Liver (tissue), 8 donors: ENCODE measurements at regions not wholly inside any gene's neighbourhood (a gene's known extent, or its start where the extent isn't known, plus 50 kb on each side); places are given as distances from the start of the nearest gene placed in this dataset.

Experiments
- DNase-seq: peaks from one replicate; pipeline ENCODE4 v3.0.0-alpha.2; 2017; ENCODE audit warnings: low spot score
- H3K27ac ChIP-seq, 2 donors: one replicate each; pipeline ENCODE4 v1.7.0; 2013; ENCODE audit warnings: inconsistent platforms in 2 of 2, low read length in 2 of 2, control low read depth in 1 of 2, low read depth in 1 of 2, mild to moderate bottlenecking in 1 of 2
- H3K27me3 ChIP-seq, 4 donors: one replicate each; pipeline versions ENCODE4 v1.6.1 to v1.7.0; 2013; ENCODE audit warnings: low read length in 3 of 4, inconsistent platforms in 1 of 4, mild to moderate bottlenecking in 1 of 4, moderate library complexity in 1 of 4; ENCODE audit not compliant: control insufficient read depth in 4 of 4, insufficient read depth in 4 of 4
- H3K36me3 ChIP-seq, 4 donors: one replicate each; pipeline versions ENCODE4 v1.6.1 to v1.7.0; 2013; ENCODE audit warnings: low read length in 3 of 4, mild to moderate bottlenecking in 3 of 4, low read depth in 1 of 4, moderate library complexity in 1 of 4; ENCODE audit not compliant: control insufficient read depth in 4 of 4, insufficient read depth in 3 of 4
- H3K4me1 ChIP-seq, 4 donors: one replicate each; pipeline versions ENCODE4 v1.6.1 to v1.7.0; 2013; ENCODE audit warnings: low read length in 3 of 4, mild to moderate bottlenecking in 3 of 4, moderate library complexity in 1 of 4; ENCODE audit not compliant: control insufficient read depth in 4 of 4, insufficient read depth in 4 of 4
- H3K4me3 ChIP-seq, 3 donors: one replicate each; pipeline versions ENCODE4 v1.6.1 to v1.7.0; 2013; ENCODE audit warnings: low read length in 3 of 3, control low read depth in 1 of 3, low read depth in 1 of 3, mild to moderate bottlenecking in 1 of 3
- H3K9ac ChIP-seq, 2 donors: one replicate each; pipeline ENCODE4 v1.7.0; 2013; ENCODE audit warnings: low read length in 2 of 2, mild to moderate bottlenecking in 2 of 2, moderate library complexity in 2 of 2, control low read depth in 1 of 2, low read depth in 1 of 2
- H3K9me3 ChIP-seq, 4 donors: one replicate each; pipeline versions ENCODE4 v1.6.1 to v1.7.0; 2013; ENCODE audit warnings: low read length in 3 of 4; ENCODE audit not compliant: control insufficient read depth in 4 of 4
- CTCF ChIP-seq: fragments of 150-350 bp; IDR thresholded peaks from 2 replicates; pipeline ENCODE4 v1.5.1; 2017; ENCODE audit warnings: improper control_type of control experiment, low read depth, low read length; ENCODE audit not compliant: missing input control
- EGR1 ChIP-seq, 2 donors: IDR thresholded peaks; 2 replicates each; pipeline ENCODE4 v1.6.1; 2016 to 2018; ENCODE audit warnings: antibody characterized with exemption in 2 of 2, low read depth in 2 of 2
- FOXA1 ChIP-seq: IDR thresholded peaks from 2 replicates; pipeline ENCODE4 v1.6.1; 2016; ENCODE audit warnings: antibody characterized with exemption
- FOXA2 ChIP-seq: IDR thresholded peaks from 2 replicates; pipeline ENCODE4 v1.6.1; 2016; ENCODE audit warnings: antibody characterized with exemption
- HNF4A ChIP-seq, 2 donors: conservative IDR thresholded peaks; 2 replicates each; pipeline ENCODE4 v1.6.1; 2016; ENCODE audit warnings: antibody characterized with exemption in 2 of 2, mild to moderate bottlenecking in 2 of 2
- HNF4G ChIP-seq: IDR thresholded peaks from 2 replicates; pipeline ENCODE4 v1.6.1; 2016; ENCODE audit warnings: antibody characterized with exemption
- JUND ChIP-seq, 2 donors: IDR thresholded peaks; 2 replicates each; pipeline ENCODE4 v1.6.1; 2016; ENCODE audit warnings: antibody characterized with exemption in 2 of 2
- NR2F2 ChIP-seq: IDR thresholded peaks from 2 replicates; pipeline ENCODE4 v1.6.1; 2016; ENCODE audit warnings: antibody characterized with exemption
- RAD21 ChIP-seq, 2 donors: IDR thresholded peaks; 2 replicates each; pipeline ENCODE4 v1.6.1; 2016; ENCODE audit warnings: antibody characterized with exemption in 2 of 2, mild to moderate bottlenecking in 2 of 2
- RXRA ChIP-seq, 2 donors: IDR thresholded peaks; 2 replicates each; pipeline ENCODE4 v1.6.1; 2017 to 2018; ENCODE audit warnings: antibody characterized with exemption in 2 of 2, mild to moderate bottlenecking in 1 of 2
- SP1 ChIP-seq: IDR thresholded peaks from 2 replicates; pipeline ENCODE4 v1.6.1; 2018; ENCODE audit warnings: antibody characterized with exemption, mild to moderate bottlenecking
- TAF1 ChIP-seq: conservative IDR thresholded peaks from 2 replicates; pipeline ENCODE4 v1.6.1; 2016; ENCODE audit warnings: antibody characterized with exemption, mild to moderate bottlenecking
- YY1 ChIP-seq: IDR thresholded peaks from 2 replicates; pipeline ENCODE4 v1.6.1; 2016; ENCODE audit warnings: antibody characterized with exemption, mild to moderate bottlenecking
- ZBTB33 ChIP-seq: IDR thresholded peaks from 2 replicates; pipeline ENCODE4 v1.6.1; 2016; ENCODE audit warnings: antibody characterized with exemption
- WGBS: extraction: QIAGEN DNeasy Blood & Tissue Kit; methylation state at CpG from one replicate; pipeline ENCODE4 v1.1.7; 2013; 5-methylcytosine and 5-hydroxymethylcytosine counted together
- TF ChIP-seq, protein P1 (sequence below): IDR thresholded peaks from 2 replicates; pipeline ENCODE4 v1.6.1; 2016; ENCODE audit warnings: antibody characterized with exemption, mild to moderate bottlenecking
- TF ChIP-seq, protein P2 (sequence below): IDR thresholded peaks from 2 replicates; pipeline ENCODE4 v1.6.1; 2016; ENCODE audit warnings: antibody characterized with exemption
- donor health status: healthy.
- donor health status: healthy.
- donor health status: healthy.
- donor health status: healthy.
- donor health status: healthy.

DNA sequence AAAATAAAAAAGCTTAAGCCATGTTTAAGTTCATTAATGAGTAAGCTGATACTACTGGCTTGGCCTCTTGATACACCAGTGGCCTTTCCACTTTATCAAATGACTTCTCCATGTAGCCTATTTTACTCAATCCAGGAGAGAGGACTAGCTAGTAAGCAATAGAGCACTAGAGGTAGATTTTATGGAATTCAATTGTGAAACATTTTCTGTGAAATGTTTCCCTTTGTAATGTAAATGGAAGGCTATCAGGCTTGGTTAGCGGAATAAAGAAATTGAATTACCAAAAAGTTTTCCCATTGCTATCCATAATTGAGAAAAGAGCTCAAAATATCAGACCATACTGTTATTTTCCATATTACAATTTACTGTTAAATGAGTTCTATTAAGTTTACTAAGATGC lies 515.4 kb upstream of the CDH2 start:
- H3K27me3 ChIP-seq, result no peaks in the 10 kb centered on the region
- H3K27ac ChIP-seq, result no peak overlapping the region
- H3K4me1 ChIP-seq, result no peaks in the 10 kb centered on the region
- no peak overlapping the region for H3K9ac ChIP-seq
- WGBS, result 94% methylated on average over 1 of the region's 1 CpG
- no peak overlapping the region for H3K4me3 ChIP-seq
- no peak for TF ChIP-seq RXRA (IDR thresholded peaks at IDR 0.05)
- no peak for TF ChIP-seq RAD21 (IDR thresholded peaks at IDR 0.05)
- TF ChIP-seq YY1, result no peak
- no peak for TF ChIP-seq SP1
- TF ChIP-seq ZBTB33, result no peak
- TF ChIP-seq FOXA2, result no peak
- TF ChIP-seq HNF4A (conservative IDR thresholded peaks at IDR 0.05), result no peak
- TF ChIP-seq, protein P1, sequence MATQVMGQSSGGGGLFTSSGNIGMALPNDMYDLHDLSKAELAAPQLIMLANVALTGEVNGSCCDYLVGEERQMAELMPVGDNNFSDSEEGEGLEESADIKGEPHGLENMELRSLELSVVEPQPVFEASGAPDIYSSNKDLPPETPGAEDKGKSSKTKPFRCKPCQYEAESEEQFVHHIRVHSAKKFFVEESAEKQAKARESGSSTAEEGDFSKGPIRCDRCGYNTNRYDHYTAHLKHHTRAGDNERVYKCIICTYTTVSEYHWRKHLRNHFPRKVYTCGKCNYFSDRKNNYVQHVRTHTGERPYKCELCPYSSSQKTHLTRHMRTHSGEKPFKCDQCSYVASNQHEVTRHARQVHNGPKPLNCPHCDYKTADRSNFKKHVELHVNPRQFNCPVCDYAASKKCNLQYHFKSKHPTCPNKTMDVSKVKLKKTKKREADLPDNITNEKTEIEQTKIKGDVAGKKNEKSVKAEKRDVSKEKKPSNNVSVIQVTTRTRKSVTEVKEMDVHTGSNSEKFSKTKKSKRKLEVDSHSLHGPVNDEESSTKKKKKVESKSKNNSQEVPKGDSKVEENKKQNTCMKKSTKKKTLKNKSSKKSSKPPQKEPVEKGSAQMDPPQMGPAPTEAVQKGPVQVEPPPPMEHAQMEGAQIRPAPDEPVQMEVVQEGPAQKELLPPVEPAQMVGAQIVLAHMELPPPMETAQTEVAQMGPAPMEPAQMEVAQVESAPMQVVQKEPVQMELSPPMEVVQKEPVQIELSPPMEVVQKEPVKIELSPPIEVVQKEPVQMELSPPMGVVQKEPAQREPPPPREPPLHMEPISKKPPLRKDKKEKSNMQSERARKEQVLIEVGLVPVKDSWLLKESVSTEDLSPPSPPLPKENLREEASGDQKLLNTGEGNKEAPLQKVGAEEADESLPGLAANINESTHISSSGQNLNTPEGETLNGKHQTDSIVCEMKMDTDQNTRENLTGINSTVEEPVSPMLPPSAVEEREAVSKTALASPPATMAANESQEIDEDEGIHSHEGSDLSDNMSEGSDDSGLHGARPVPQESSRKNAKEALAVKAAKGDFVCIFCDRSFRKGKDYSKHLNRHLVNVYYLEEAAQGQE, result no peak
- TF ChIP-seq, protein P2, sequence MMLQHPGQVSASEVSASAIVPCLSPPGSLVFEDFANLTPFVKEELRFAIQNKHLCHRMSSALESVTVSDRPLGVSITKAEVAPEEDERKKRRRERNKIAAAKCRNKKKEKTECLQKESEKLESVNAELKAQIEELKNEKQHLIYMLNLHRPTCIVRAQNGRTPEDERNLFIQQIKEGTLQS, result no peak
- TF ChIP-seq NR2F2, result no peak
- TF ChIP-seq CTCF, result no peak
- TF ChIP-seq FOXA1, result no peak
- TF ChIP-seq HNF4G, result no peak
- no peak for TF ChIP-seq EGR1 (IDR thresholded peaks at IDR 0.05; ENCODE audit: low read depth in 2 of 2)
- DNase-seq, result no peak
- H3K9me3 ChIP-seq, result no peaks in the 10 kb centered on the region
- H3K36me3 ChIP-seq, result no peaks in the 10 kb centered on the region

GRCh38 chr18:28691496-28691840 lies 514.5 kb upstream of the CDH2 start:
- DNase-seq, result no peak
- no peak overlapping the region for H3K4me3 ChIP-seq
- 97% methylated on average over 1 of the region's 1 CpG for WGBS
- H3K27ac ChIP-seq, result no peak overlapping the region
- no peaks in the 10 kb centered on the region for H3K4me1 ChIP-seq
- H3K9me3 ChIP-seq, result no peaks in the 10 kb centered on the region
- H3K27me3 ChIP-seq, result no peaks in the 10 kb centered on the region
- H3K36me3 ChIP-seq, result no peaks in the 10 kb centered on the region
- no peak overlapping the region for H3K9ac ChIP-seq
- no peak for TF ChIP-seq FOXA2
- no peak for TF ChIP-seq RAD21 (IDR thresholded peaks at IDR 0.05)
- TF ChIP-seq EGR1 (IDR thresholded peaks at IDR 0.05; ENCODE audit: low read depth in 2 of 2), result no peak
- TF ChIP-seq, protein P1, result no peak
- no peak for TF ChIP-seq HNF4G
- no peak for TF ChIP-seq JUND (IDR thresholded peaks at IDR 0.05)
- no peak for TF ChIP-seq SP1
- no peak for TF ChIP-seq ZBTB33
- TF ChIP-seq NR2F2, result no peak
- no peak for TF ChIP-seq TAF1
- TF ChIP-seq YY1, result no peak
- TF ChIP-seq RXRA (IDR thresholded peaks at IDR 0.05), result no peak
- no peak for TF ChIP-seq CTCF
